HepG2 (cell line): ENCODE measurements at regions not wholly inside any gene's neighbourhood (a gene's known extent, or its start where the extent isn't known, plus 50 kb on each side); places are given as distances from the start of the nearest gene placed in this dataset.

ENCODE experiments used
- ATAC-seq: fragments of 200-7000 bp; cut with Tn5 transposase; 3 replicates; pipeline ENCODE4 v1.9.1; 2020; ENCODE audit warnings: mild to moderate bottlenecking, moderate library complexity
- BruUV-seq: library from RNA; stranded (reverse); fragments of 400-500 nt; replicated peaks from 2 replicates; lab custom pipeline; 2021; lab: Mats Ljungman, UMichigan
- CTCF ChIA-PET: fragments of 300-600 bp; formaldehyde crosslinking; extraction: SDS; loops from one replicate; lab custom pipeline; 2021; ENCODE audit warnings: low total read pairs, inconsistent platforms, low intra/inter-chr PET ratio; lab: Yijun Ruan, JAX
- POLR2A ChIA-PET: fragments of 350-600 bp; sonication (Branson Sonifier 250); formaldehyde crosslinking; loops from one replicate; lab custom pipeline; 2020; ENCODE audit warnings: antibody characterized with exemption, inconsistent platforms; lab: Yijun Ruan, JAX
- DNase-seq: peaks from one replicate; pipeline ENCODE4 v3.0.0-alpha.2; 2015; ENCODE audit warnings: low spot score
- FAIRE-seq: peaks from 3 replicates; lab custom pipeline; 2011; peaks lifted over from hg19 to GRCh38; lab: Jason Lieb, UNC
- H2AFZ ChIP-seq: one replicate; pipeline ENCODE4 v1.6.1; 2011; ENCODE audit warnings: low read length, inconsistent platforms
- H3K27ac ChIP-seq: fragments of 300-600 bp; 3 replicates; pipeline ENCODE4 v1.8.0; 2011; ENCODE audit warnings: mixed run types, mild to moderate bottlenecking, mixed read lengths, low read length, inconsistent platforms; ENCODE audit not compliant: insufficient read depth; ENCODE audit errors: extremely low read length
- H3K27me3 ChIP-seq, 2 experiments: fragments of 200-600 bp in 1 of 2; 2 replicates in 1 of 2; 3 replicates in 1 of 2; pipeline versions ENCODE4 v1.6.0 to v1.8.0; 2011; ENCODE audit warnings: low read length in 2 of 2, mild to moderate bottlenecking in 2 of 2, moderate library complexity in 2 of 2, inconsistent platforms in 1 of 2; ENCODE audit not compliant: insufficient read depth in 2 of 2, control insufficient read depth in 1 of 2
- H3K36me3 ChIP-seq, 2 experiments: fragments of 200-600 bp in 1 of 2; replicated peaks in 1 of 2; 2 replicates in 1 of 2; 3 replicates in 1 of 2; pipeline versions ENCODE4 v1.5.1 to v1.8.0; 2011; ENCODE audit warnings: low read length in 2 of 2, inconsistent platforms in 1 of 2; ENCODE audit not compliant: insufficient read depth in 2 of 2, control insufficient read depth in 1 of 2
- H3K4me1 ChIP-seq: 2 replicates; pipeline ENCODE4 v1.5.1; 2012; ENCODE audit warnings: low read length, inconsistent platforms; ENCODE audit not compliant: insufficient read depth
- H3K4me2 ChIP-seq: 2 replicates; pipeline ENCODE4 v1.6.0; 2011; ENCODE audit warnings: low read depth, low read length, inconsistent platforms
- H3K4me3 ChIP-seq, 3 experiments: fragments of 200-600 bp in 1 of 3; sonication (generic), shearing (Covaris generic) in 1 of 3; replicated peaks in 1 of 3; 2 replicates each; pipeline ENCODE4 v1.5.1; 2011 to 2016; ENCODE audit warnings: low read length in 3 of 3, inconsistent platforms in 2 of 3, low read depth in 2 of 3, mild to moderate bottlenecking in 2 of 3, control low read depth in 1 of 3, mixed read lengths in 1 of 3; ENCODE audit not compliant: insufficient read depth in 1 of 3
- H3K79me2 ChIP-seq: one replicate; pipeline ENCODE4 v1.6.1; 2011; ENCODE audit warnings: low read length, inconsistent platforms; ENCODE audit not compliant: insufficient read depth
- H3K9ac ChIP-seq: 2 replicates; pipeline ENCODE4 v1.6.0; 2011; ENCODE audit warnings: mild to moderate bottlenecking, low read depth, low read length, inconsistent platforms; ENCODE audit not compliant: insufficient read depth
- H3K9me3 ChIP-seq: 2 replicates; pipeline ENCODE4 v1.5.1; 2012; ENCODE audit warnings: mild to moderate bottlenecking, low read length
- H4K20me1 ChIP-seq: 2 replicates; pipeline ENCODE4 v1.6.0; 2011; ENCODE audit warnings: inconsistent platforms, mild to moderate bottlenecking, low read length, moderate library complexity; ENCODE audit not compliant: insufficient read depth
- DNMT1 ChIP-seq: sonication (generic); formaldehyde crosslinking; IDR thresholded peaks from 2 replicates; pipeline ENCODE4 v1.5.1; 2020; ENCODE audit warnings: mild to moderate bottlenecking, missing genetic modification reagents
- HOXD1 ChIP-seq: sonication (generic); formaldehyde crosslinking; IDR thresholded peaks from 2 replicates; pipeline ENCODE4 v1.5.0; 2020; ENCODE audit warnings: missing genetic modification reagents
- IRF2 ChIP-seq: IDR thresholded peaks from 2 replicates; pipeline ENCODE4 v1.6.1; 2018; ENCODE audit warnings: missing genetic modification reagents, missing compliant biosample characterization
- RARA ChIP-seq: IDR thresholded peaks from 2 replicates; pipeline ENCODE4 v1.6.1; 2016; ENCODE audit warnings: missing genetic modification reagents, missing compliant biosample characterization
- SMC3 ChIP-seq: IDR thresholded peaks from 2 replicates; pipeline ENCODE4 v1.6.1; 2011; ENCODE audit warnings: low read length, improper control_type of control experiment
- TCF12 ChIP-seq, 2 experiments: fragments of 450-650 bp in 1 of 2; sonication (generic) in 1 of 2; formaldehyde crosslinking in 1 of 2; IDR thresholded peaks; 2 replicates each; pipeline versions ENCODE4 v1.6.1 to v1.8.0; 2017 to 2022; ENCODE audit warnings: antibody characterized with exemption in 1 of 2, mild to moderate bottlenecking in 1 of 2, missing genetic modification reagents in 1 of 2, moderate library complexity in 1 of 2
- TEAD2 ChIP-seq: sonication (generic); formaldehyde crosslinking; IDR thresholded peaks from 2 replicates; pipeline ENCODE4 v1.9.0; 2021; ENCODE audit warnings: missing genetic modification reagents
- TOPORS ChIP-seq: sonication (generic); formaldehyde crosslinking; IDR thresholded peaks from 2 replicates; pipeline ENCODE4 v1.8.0; 2023; ENCODE audit warnings: mild to moderate bottlenecking, missing genetic modification reagents
- ZNF234 ChIP-seq: sonication (generic); formaldehyde crosslinking; conservative IDR thresholded peaks from 2 replicates; pipeline ENCODE4 v1.5.1; 2020; ENCODE audit warnings: mild to moderate bottlenecking, missing genetic modification reagents
- ZNF263 ChIP-seq: sonication (generic); formaldehyde crosslinking; IDR thresholded peaks from 2 replicates; pipeline ENCODE4 v1.4.0; 2020; ENCODE audit warnings: missing genetic modification reagents
- ZNF496 ChIP-seq: sonication (generic); formaldehyde crosslinking; IDR thresholded peaks from 2 replicates; pipeline ENCODE4 v1.8.1; 2023; ENCODE audit warnings: mild to moderate bottlenecking, moderate library complexity, missing genetic modification reagents; ENCODE audit not compliant: insufficient replicate concordance
- ZNF788 ChIP-seq: sonication (generic); formaldehyde crosslinking; IDR thresholded peaks from 2 replicates; pipeline ENCODE4 v1.5.0; 2020; ENCODE audit warnings: mild to moderate bottlenecking, missing genetic modification reagents, borderline replicate concordance
- WGBS: methylation state at CpG from one replicate; pipeline ENCODE4 v1.1.6; 2017; ENCODE audit warnings: low lambda C conversion rate; 5-methylcytosine and 5-hydroxymethylcytosine counted together
- in situ Hi-C: cut with HindIII; loops from 2 replicates; pipeline ENCODE4 v1.10.0; 2017; ENCODE audit warnings: low pct_unique_long_range_greater_than_20kb; ENCODE audit not compliant: extremely low pct_ligation_motif_present
- intact Hi-C: fragments of 100-400 bp; cut with micrococcal nuclease; formaldehyde crosslinking; loops from one replicate; pipeline ENCODE4 v1.10.0; 2022; ENCODE audit not compliant: unreplicated experiment
- TF ChIP-seq, protein P1 (sequence below): sonication (generic); formaldehyde crosslinking; IDR thresholded peaks from 2 replicates; pipeline ENCODE4 v1.9.0; 2022; ENCODE audit warnings: low read depth, missing genetic modification reagents
- TF ChIP-seq, protein P2 (sequence below): sonication (generic); IDR thresholded peaks from 2 replicates; pipeline ENCODE4 v1.6.1; 2016; ENCODE audit warnings: low read depth, borderline replicate concordance

- Histone ChIP-seq H4K20me1 (no peaks in the 10 kb centered on the region), H2AFZ (no peak overlapping the region), H3K9me3 (no peaks in the 10 kb centered on the region), H3K79me2 (no peaks in the 10 kb centered on the region), H3K27me3 (no peaks in the 10 kb centered on the region), H3K4me1 (peaks cover 20% of the 10 kb centered on the region), H3K36me3 (no peaks in the 10 kb centered on the region), H3K4me3 (no peak overlapping the region), H3K27ac (no peak overlapping the region), H3K9ac (no peak overlapping the region), H3K4me2 (no peak overlapping the region)
- in situ Hi-C loops (no loop called here), intact Hi-C loops (loop anchor here (10.0 kb wide), 1 partner anchor 779 kb away; the partner anchor contains the start of genes CEP290 and TMTC3)
- ChIA-PET POLR2A (no interaction called here), CTCF (no interaction called here)
- DNase-seq (no peak), ATAC-seq (no peak), FAIRE-seq (no peak)
- 80% methylated on average over 4 of the region's 4 CpGs for WGBS
- no peak for TF ChIP-seq DNMT1
- TF ChIP-seq ZNF234 (CRISPR knock-in tag): no peak
- no peak for TF ChIP-seq ZNF263 (CRISPR knock-in tag)
- TF ChIP-seq TEAD2: no peak
- no peak for TF ChIP-seq TOPORS (CRISPR knock-in tag)
- TF ChIP-seq ZNF496 (CRISPR knock-in tag): no peak
- no TSS peak for BruUV-seq
Measured at GRCh38 chr12:88924162-88924561, 343.9 kb upstream of the KITLG start.

DNA sequence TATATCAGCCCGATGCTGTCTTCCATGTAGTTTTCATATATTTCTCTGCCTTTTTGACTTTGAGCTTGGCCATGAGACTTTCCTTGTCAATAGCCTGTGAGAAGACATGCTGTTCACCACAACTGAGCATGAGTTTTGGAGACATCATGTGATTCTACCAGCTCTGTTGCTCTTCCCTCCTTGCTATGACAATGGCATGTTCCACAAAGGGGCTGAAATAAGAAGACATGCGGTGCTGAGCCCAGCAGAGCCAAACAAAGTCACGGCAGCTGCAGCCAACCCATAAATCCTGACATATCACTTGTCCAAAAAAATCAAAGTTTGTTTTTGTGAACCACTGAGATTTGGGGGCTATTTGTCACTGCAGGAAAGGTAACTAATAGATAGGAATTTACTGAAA, 343.4 kb upstream of the KITLG start:
- no peak overlapping the region for H3K9ac ChIP-seq
- in situ Hi-C loops (no loop called here), intact Hi-C loops (loop anchor here (10.0 kb wide), 1 partner anchor 779 kb away; the partner anchor contains the start of genes CEP290 and TMTC3)
- H3K4me1 ChIP-seq: peaks cover 20% of the 10 kb centered on the region
- no TSS peak for BruUV-seq
- H2AFZ ChIP-seq: no peak overlapping the region
- no peak overlapping the region for H3K4me3 ChIP-seq
- H3K79me2 ChIP-seq: no peaks in the 10 kb centered on the region
- no peak overlapping the region for H3K4me2 ChIP-seq
- ChIA-PET CTCF (no interaction called here), POLR2A (no interaction called here)
- FAIRE-seq (no peak), DNase-seq (no peak), ATAC-seq (no peak)
- no peaks in the 10 kb centered on the region for H3K9me3 ChIP-seq
- no peaks in the 10 kb centered on the region for H3K27me3 ChIP-seq
- WGBS: 90% methylated on average over 3 of the region's 3 CpGs
- H4K20me1 ChIP-seq: no peaks in the 10 kb centered on the region
- H3K36me3 ChIP-seq: no peaks in the 10 kb centered on the region
- H3K27ac ChIP-seq: no peak overlapping the region
- TF ChIP-seq, protein P1, sequence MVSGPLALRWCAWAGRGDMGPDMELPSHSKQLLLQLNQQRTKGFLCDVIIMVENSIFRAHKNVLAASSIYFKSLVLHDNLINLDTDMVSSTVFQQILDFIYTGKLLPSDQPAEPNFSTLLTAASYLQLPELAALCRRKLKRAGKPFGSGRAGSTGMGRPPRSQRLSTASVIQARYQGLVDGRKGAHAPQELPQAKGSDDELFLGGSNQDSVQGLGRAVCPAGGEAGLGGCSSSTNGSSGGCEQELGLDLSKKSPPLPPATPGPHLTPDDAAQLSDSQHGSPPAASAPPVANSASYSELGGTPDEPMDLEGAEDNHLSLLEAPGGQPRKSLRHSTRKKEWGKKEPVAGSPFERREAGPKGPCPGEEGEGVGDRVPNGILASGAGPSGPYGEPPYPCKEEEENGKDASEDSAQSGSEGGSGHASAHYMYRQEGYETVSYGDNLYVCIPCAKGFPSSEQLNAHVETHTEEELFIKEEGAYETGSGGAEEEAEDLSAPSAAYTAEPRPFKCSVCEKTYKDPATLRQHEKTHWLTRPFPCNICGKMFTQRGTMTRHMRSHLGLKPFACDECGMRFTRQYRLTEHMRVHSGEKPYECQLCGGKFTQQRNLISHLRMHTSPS (CRISPR knock-in tag): no peak
- TF ChIP-seq SMC3 (no peak), TCF12 (IDR thresholded peaks at IDR 0.05) (no peak), TCF12 (CRISPR knock-in tag; IDR thresholded peaks at IDR 0.05) (no peak), IRF2 (no peak), RARA (CRISPR knock-in tag) (no peak), HOXD1 (no peak), ZNF788 (CRISPR knock-in tag) (no peak)
- TF ChIP-seq, protein P2, sequence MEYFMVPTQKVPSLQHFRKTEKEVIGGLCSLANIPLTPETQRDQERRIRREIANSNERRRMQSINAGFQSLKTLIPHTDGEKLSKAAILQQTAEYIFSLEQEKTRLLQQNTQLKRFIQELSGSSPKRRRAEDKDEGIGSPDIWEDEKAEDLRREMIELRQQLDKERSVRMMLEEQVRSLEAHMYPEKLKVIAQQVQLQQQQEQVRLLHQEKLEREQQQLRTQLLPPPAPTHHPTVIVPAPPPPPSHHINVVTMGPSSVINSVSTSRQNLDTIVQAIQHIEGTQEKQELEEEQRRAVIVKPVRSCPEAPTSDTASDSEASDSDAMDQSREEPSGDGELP: no peak
